DOHH2 (cell line): ENCODE measurements at regions not wholly inside any gene's neighbourhood (a gene's known extent, or its start where the extent isn't known, plus 50 kb on each side); places are given as distances from the start of the nearest gene placed in this dataset.

Experiments used
- EZH2phosphoT487 ChIP-seq: fragments of 200-600 bp; sonication (generic); IDR thresholded peaks from 2 replicates; pipeline ENCODE4 v1.6.1; 2017; ENCODE audit warnings: borderline replicate concordance, mild to moderate bottlenecking, antibody characterized with exemption, low read length, moderate library complexity, mixed read lengths
- TF ChIP-seq, protein P1 (sequence below): fragments of 200-600 bp; sonication (generic); IDR thresholded peaks from one replicate; pipeline ENCODE4 v1.5.1; 2014; ENCODE audit warnings: antibody characterized with exemption, mild to moderate bottlenecking, low read depth, low read length; ENCODE audit not compliant: poor library complexity, severe bottlenecking

DNA sequence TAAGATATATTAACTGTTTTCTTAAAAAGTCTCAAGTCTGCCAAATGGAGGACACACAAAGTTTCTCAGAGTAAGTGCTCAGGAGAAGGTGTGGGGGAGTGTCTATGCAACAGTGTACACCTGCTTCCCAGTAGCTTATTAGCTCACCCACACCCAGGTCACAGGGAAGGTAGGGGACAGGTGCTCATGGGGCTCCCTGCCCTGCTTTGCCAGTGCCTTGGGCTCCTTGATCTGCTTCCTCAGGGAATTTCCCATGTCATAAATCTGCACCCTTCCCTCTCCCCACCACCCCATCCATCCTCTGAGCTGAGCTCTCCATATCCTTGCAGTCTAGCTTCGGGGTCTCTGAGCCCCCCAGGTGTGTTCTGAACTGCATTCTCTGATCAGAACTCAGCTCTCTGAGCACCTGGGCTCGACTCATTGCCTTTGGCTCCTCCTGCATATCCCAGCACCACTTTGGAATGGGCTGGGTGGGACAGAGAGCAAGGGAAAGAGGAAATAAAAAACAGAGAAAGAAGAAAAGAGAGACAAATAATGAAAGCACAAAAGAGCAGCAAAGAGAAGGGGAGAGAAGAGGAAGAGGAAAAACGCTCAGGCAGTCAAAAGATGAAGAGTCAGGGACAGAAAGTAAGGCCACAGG is 87.0 kb upstream of the ATP1B1 start:
- TF ChIP-seq, protein P1, sequence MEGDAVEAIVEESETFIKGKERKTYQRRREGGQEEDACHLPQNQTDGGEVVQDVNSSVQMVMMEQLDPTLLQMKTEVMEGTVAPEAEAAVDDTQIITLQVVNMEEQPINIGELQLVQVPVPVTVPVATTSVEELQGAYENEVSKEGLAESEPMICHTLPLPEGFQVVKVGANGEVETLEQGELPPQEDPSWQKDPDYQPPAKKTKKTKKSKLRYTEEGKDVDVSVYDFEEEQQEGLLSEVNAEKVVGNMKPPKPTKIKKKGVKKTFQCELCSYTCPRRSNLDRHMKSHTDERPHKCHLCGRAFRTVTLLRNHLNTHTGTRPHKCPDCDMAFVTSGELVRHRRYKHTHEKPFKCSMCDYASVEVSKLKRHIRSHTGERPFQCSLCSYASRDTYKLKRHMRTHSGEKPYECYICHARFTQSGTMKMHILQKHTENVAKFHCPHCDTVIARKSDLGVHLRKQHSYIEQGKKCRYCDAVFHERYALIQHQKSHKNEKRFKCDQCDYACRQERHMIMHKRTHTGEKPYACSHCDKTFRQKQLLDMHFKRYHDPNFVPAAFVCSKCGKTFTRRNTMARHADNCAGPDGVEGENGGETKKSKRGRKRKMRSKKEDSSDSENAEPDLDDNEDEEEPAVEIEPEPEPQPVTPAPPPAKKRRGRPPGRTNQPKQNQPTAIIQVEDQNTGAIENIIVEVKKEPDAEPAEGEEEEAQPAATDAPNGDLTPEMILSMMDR, result no peak
- TF ChIP-seq EZH2phosphoT487, result no peak
